RKO (cell line): ENCODE measurements at regions not wholly inside any gene's neighbourhood (a gene's known extent, or its start where the extent isn't known, plus 50 kb on each side); places are given as distances from the start of the nearest gene placed in this dataset.
A peak's percentile ranks its signal among the peaks of the same experiment; 100 is the strongest.
"Not testable (repeated sequence)": the region's sequence is repeated elsewhere in the genome, so short reads cannot be mapped to it uniquely, and the experiment has no call there.

Experiments used
- DNase-seq: peaks from one replicate; pipeline ENCODE4 v3.0.0-alpha.2; 2016; ENCODE audit warnings: low spot score

DNA sequence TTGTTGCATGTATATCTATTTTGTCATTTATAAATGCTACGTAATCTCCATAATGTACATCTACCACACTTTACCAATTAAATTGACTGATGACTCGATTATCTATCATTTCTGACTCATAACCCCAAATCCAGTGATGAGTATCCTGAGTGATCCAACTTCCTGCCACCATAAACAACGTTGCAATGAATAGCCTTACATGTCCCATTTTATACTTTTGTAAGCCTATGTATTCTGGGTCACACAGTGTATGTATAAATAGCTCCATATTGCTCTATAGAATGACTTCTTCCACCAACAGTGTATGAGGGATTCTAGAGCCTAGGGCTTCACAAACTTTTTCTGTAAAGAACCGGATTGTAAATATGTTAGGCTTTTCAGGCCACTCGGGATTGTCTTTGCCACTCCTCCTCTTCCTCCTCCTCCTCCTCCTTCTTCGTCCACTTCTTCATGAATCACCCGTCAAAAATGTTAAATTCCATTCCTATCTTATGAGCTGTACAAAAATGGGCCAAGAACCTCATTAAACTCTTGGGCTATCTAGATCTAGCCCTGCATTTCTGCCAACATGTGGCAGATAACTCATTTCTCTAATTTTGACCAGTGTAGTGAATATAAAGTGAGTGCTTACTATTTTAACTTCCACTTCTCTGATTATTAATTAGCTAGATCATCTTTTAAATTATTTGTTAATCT is 672.2 kb upstream of the AMOT start:
- DNase-seq, result peak; percentile 21

DNA sequence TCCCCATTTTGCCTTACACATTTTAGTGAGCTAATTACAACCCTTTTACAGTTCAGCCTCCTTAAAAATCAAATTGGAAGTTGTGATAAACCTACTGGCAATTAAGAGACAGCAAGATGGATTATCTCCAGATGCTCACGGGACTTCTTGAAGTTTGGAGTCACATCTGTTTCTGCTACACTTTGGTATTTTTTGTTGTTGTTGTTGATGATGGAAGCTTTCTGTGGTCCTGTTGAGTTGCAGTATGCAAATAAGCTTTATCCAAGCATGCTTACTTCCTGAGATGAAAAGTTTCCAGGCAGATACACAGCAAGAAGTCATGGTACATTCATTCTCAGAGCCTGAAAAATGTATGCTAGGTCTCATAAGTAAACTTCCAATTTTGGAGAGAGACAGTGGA is 670.0 kb upstream of the AMOT start:
- DNase-seq, result no peak

- DNase-seq, result no peak
Observed at GRCh38 chrX:113492895-113493294, 652.3 kb upstream of the AMOT start.

DNA sequence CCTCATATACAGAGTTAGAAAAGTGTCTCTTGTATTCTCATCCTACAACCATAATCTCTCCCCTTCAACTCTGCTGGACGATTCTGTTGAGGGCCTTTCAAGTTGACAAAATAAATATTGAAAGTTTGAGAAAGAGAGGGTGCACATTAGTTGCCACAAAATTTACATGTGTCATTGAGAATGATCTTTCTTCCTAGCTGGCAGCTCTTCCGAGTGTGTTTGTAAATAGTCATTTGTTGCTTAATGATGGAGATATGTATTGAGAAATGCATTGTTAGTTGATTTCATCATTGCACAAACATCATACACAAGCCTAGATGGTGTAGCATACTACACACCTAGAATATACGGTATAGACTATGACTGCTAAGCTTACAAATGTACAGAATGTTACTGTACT is 632.8 kb upstream of the AMOT start:
- no peak for DNase-seq

DNA sequence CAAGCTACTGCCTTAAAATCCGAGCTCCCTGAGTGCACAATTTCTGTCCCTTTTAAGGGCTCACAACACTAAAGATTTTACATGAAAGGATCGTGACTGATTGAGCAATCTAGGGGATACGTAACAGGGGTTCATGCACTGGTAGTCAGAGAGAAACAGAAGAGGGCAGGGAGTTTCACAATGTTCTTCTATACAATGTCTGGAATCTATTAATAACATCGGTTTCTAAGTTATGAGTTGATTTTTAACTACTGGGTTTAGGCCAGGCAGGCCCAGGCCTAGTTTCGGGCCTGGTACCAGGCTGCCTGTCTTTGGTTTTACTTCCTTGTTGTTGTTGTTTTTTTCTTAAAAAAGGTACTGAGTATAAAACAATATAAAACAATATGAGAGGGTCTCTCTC is 632.4 kb upstream of the AMOT start:
- DNase-seq, result not testable (repeated sequence)

DNA sequence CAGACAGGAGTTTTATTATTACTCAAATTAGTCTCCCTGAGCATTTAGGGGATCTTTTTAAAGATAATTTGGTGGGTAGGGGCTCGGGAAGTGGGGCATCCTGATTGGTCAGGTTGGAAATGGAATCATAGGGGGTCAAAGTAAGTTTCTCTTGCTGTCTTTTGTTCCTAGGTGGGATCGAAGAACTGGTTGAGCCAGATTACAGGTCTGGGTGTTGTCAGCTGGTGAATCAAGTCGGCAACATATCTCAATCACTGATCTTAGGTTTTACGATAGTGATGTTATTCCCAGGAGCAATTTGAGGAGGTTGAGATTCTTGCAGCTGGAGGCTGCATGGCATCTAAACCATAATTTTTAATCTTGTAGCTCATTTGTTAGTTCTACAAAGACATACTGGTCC is 629.5 kb upstream of the AMOT start:
- no peak for DNase-seq

- DNase-seq, result no peak
Observed at GRCh38 chrX:113457719-113458118, 617.1 kb upstream of the AMOT start.

DNA sequence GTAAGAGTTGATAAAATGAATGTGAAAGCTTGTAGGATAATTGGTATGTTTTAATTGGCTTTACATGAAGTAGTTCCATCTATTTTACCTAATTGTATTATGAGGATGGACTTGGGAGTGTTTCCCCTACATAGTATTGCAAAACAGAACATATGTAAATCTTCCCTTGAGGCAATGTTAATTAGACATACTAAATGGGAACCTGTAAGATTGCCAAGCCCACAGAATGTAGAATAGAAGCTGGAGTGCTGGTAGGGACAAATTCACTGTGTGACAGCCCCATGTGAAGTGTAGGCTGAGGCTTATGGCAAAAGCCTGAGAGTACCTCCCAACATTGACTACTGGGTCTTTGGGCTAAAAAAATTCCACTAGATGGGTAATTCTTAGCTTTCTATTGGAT is 615.0 kb upstream of the AMOT start:
- no peak for DNase-seq

DNA sequence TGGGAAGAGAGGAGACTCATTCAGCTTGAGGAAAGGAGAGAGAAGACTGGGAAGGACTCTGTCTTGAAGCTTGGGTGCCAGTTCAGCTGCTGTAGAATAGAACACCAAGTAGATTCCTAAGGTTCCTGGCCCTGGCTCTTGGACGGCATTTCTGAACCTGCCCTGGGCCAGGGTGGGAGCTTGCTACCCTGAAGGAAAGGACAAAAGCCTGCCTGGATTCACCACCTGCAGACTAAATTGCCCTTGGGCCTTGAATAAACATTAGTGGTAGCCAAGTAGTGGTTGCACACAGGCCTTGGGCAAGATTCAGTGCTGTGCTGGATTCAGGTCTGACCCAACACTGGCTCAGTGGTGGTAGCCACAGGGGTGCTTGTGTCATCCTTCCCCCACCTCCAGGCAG is 588.4 kb upstream of the AMOT start:
- no peak for DNase-seq

DNA sequence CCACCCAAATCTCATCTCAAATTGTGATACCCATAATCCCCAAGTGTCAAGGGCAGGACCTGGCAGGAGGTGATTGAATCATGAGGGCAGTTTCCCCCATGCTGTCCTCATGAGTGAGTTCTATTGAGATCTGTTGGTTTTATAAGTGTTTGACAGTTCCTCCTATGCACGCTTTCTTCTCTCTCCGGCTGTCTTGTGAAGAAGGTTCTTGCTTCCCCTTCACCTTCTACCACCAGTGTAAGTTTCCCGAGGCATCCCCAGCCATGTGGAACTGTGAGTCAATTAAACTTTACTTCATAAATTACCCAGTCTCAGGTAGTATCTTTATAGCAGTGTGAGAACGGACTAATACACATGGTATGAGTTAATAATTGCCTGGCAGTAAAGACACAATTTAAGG is 581.7 kb upstream of the AMOT start:
- DNase-seq, result no peak

DNA sequence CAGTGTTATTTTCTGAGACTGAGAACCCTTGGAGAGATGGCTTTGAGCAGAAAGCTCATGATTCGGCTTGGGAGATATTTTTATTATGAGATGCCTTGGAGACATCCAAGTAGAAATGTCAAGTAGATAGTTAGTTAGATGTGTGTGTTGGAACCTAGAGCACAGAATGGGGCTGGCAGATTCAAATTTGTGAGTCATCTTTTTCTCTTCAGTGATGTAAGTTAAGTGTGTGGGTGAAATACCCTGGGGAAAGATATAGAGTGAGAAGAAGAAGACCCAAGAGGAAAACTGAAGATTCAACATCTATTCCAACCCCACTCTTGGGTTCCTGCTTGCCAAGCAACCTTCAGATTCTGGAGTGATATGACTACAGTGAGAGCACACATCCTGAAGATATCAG is 580.8 kb upstream of the AMOT start:
- DNase-seq, result no peak

GRCh38 chrX:113412106-113412505 is 571.5 kb upstream of the AMOT start:
- DNase-seq, result no peak

DNA sequence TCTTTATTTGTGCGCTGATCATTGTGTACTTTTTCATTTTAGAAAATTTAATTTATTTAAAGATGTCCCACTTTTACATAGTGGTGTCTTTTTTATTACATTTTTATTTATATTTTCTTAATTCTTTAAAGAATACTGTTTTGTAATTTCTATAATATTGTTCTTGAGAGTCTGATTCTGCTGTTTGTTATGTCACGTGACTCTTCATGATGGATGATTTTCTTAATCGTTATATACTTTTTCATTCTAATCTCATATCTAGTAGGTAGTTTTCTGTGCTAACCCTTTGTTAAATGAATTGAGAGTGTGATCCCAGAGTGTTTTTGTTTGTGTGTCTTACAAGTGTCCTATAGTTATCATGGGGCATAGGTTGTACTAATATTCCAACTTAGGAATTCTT is 568.2 kb upstream of the AMOT start:
- DNase-seq, result no peak

GRCh38 chrX:113400193-113400704 is 559.6 kb upstream of the AMOT start:
- no peak for DNase-seq

DNA sequence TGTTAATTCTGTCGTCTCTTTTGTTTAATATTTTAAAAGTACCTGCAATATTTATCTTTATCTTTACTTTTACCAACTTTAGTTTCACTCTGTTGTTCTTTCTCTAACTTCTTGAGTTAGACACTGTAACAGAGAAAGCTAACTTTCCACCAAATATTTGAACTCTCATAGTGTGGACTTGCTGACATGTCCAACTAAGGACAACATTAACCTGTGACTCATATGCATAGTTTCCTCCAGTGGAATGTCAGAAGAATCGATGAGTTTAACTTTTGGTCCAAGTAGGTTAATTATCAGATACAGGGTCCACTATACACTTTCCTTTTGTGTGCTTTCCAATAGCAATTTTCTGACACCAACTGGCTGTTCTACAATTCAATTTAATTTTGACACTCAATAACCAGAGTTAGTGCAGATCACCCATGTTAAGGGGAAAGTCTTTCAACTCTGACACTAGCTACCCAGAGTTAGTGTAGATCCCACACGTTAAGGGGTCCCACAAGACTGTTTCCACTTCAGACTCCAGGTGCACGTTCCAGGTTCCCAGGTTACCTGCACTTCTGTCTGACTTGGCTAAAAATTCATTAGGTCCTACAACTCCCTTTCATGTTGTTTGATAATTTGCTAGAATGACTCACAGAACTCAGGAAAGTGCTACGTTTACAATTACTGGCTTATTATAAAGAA is 559.0 kb upstream of the AMOT start:
- no peak for DNase-seq

GRCh38 chrX:113392355-113392754 is 551.7 kb upstream of the AMOT start:
- DNase-seq, result no peak

DNA sequence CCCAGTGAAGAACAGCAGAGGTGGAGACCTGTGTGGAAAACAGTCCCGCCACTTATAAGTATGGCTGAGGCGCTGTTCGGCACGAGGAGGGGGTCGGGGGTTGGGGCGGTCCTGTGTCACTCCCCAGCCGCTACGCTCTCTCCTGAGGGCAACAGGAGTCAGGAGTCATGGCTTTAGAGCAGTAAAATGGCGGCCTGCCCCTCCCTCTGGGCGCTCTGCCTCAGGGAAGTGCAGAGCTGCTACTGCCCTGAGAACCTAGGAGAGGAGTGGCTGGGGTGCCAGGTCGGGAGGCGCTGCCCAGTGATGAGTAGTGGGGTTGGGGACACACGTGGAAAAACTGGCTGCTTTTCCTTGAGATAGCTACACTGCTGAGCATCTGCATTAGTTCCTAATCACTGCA is 551.2 kb upstream of the AMOT start:
- no peak for DNase-seq

- DNase-seq, result no peak
Observed at GRCh38 chrX:113390531-113390930, 549.9 kb upstream of the AMOT start.

DNA sequence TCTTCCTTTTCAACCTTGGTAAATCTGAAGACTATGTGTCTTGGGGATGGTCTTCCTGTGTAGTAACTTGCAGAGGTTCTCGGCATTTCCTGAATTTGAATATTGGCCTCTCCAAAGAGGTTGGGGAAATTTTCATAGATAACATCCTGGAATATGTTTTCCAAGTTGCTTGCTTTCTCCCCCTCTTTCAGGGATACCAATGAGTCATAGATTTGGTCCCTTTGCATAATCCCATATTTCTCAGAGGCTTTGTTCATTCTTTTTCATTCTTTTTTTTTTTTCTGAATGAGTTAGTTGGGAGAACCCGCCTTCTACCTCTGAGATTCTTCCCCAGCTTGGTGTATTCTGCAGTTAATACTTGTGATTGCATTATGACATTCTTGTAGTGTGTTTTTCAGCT is 549.2 kb upstream of the AMOT start:
- DNase-seq, result no peak

DNA sequence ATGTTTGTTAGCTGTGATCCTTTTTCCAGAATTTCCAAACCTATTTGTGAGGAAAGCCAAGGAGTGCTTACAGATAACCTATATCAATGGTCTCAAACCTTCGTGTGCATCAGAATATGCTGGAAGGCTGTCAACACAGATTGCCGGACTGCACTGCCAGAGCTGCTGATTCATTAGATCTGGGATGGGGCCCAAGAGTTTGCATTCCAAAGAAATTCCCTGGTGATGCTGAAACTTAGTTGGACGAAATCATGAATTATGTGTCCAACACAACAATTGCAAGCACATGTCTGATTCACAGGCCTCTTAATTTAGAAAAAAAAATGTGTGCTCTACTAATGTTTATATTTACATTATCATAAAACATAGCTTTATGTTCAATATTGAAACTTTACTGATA is 544.0 kb upstream of the AMOT start:
- peak; percentile 12 for DNase-seq

DNA sequence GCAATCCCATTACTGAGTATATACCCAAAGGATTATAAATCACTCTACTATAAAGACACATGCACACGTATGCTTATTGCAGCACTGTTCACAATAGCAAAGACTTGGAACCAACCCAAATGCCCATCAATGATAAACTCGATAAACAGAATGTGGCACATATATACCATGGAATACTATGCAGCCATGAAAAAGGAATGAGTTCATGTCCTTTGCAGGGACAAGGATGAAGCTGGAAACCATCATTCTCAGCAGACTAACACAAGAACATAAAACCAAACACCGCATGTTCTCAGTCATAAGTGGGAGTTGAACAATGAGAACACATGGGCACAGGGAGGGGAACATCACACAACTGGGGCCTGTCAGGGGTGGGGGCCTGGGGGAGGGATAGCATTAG is 532.8 kb upstream of the AMOT start:
- DNase-seq, result not testable (repeated sequence)

- no peak for DNase-seq
Observed at GRCh38 chrX:113370006-113370405, 529.4 kb upstream of the AMOT start.

DNA sequence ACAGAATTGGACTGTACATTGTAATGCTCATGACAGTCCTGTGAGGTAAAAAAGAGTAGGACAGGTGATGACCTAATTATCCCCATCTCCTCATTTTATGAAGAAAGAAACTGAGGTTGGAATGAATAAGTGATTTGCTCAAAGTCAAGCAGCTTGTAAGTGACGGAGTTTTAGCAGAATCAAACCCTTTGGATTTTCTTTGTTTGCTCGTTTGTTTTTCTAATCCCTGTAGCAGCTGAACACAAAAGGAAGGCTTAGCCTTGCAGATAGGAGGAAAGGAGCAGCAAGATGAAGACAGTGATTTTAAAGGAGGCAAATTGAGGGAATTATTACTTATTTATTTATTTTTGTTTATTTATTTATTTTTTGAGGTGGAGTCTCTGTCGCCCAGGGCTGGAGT is 528.4 kb upstream of the AMOT start:
- DNase-seq, result no peak

DNA sequence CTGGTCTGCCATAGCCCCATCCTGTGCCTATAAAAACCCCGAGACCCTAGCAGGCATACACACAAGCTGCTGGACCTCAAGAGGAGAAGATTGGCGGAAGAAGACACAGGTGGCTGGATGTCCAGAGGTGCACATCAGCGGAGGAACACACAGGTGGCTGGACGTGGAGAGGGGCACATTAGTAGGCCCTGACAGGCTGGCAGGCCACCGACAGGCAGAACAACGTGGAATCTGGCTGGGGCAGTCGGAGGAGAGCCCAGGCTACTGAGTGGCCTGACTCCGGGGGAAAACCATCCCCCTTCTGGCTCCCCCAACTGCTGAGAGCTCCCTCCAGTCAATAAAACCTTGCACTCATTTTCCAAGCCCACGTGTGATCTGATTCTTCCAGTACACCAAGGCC is 512.5 kb upstream of the AMOT start:
- no peak for DNase-seq
